PFSK-1 (cell line): ENCODE measurements at regions not wholly inside any gene's neighbourhood (a gene's known extent, or its start where the extent isn't known, plus 50 kb on each side); places are given as distances from the start of the nearest gene placed in this dataset.

Experiments used
- POLR2AphosphoS5 ChIP-seq: IDR thresholded peaks from 2 replicates; pipeline ENCODE4 v1.6.1; 2012; ENCODE audit warnings: low read depth, mild to moderate bottlenecking, control low read depth, low read length, moderate library complexity
- REST ChIP-seq, 2 experiments: IDR thresholded peaks; 2 replicates each; pipeline versions ENCODE4 v1.6.1 to v1.8.0; 2011 to 2012; ENCODE audit warnings: low read depth in 2 of 2, low read length in 2 of 2, control low read depth in 1 of 2, inconsistent platforms in 1 of 2, mild to moderate bottlenecking in 1 of 2, moderate library complexity in 1 of 2; ENCODE audit not compliant: insufficient read depth in 1 of 2
- SIN3A ChIP-seq: IDR thresholded peaks from 2 replicates; pipeline ENCODE4 v1.6.1; 2012; ENCODE audit warnings: mild to moderate bottlenecking, low read length, moderate library complexity, borderline replicate concordance; ENCODE audit not compliant: insufficient read depth

GRCh38 chr11:22922672-22923071 is 62.4 kb upstream of the CCDC179 start:
- TF ChIP-seq POLR2AphosphoS5 (no peak), REST (IDR thresholded peaks at IDR 0.05; ENCODE audit: insufficient read depth in 1 of 2, low read depth in 2 of 2, low read length in 2 of 2) (no peak), SIN3A (no peak)
